ENCODE measurements at regions not wholly inside any gene's neighbourhood (a gene's known extent, or its start where the extent isn't known, plus 50 kb on each side); places are given as distances from the start of the nearest gene placed in this dataset.

GRCh38 chr11:109864834-109865547 lies 228.2 kb upstream of the ZC3H12C start:
- no peak for DNase-seq (ENCODE audit: low spot score in 2 of 2)

GRCh38 chr11:109865548-109866186 lies 227.5 kb upstream of the ZC3H12C start:
- WGBS, 2 donors: 72 to 74% methylated on average over 5 of the region's 5 CpGs
- DNase-seq (ENCODE audit: low spot score in 2 of 2): no peak
- TF ChIP-seq POLR2A (IDR thresholded peaks at IDR 0.05): no peak
- TF ChIP-seq, protein P1, sequence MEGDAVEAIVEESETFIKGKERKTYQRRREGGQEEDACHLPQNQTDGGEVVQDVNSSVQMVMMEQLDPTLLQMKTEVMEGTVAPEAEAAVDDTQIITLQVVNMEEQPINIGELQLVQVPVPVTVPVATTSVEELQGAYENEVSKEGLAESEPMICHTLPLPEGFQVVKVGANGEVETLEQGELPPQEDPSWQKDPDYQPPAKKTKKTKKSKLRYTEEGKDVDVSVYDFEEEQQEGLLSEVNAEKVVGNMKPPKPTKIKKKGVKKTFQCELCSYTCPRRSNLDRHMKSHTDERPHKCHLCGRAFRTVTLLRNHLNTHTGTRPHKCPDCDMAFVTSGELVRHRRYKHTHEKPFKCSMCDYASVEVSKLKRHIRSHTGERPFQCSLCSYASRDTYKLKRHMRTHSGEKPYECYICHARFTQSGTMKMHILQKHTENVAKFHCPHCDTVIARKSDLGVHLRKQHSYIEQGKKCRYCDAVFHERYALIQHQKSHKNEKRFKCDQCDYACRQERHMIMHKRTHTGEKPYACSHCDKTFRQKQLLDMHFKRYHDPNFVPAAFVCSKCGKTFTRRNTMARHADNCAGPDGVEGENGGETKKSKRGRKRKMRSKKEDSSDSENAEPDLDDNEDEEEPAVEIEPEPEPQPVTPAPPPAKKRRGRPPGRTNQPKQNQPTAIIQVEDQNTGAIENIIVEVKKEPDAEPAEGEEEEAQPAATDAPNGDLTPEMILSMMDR (IDR thresholded peaks at IDR 0.05): no peak
- H3K4me3 ChIP-seq (ENCODE audit: low read depth, poor library complexity, severe bottlenecking): no peak overlapping the region
- intact Hi-C loops (cut with DNase I; ENCODE audit: low total_unique reads): no loop called here

More at GRCh38 chr11:109864834-109865547, 228.2 kb upstream of the ZC3H12C start:
- intact Hi-C loops (cut with DNase I; ENCODE audit: low total_unique reads): no loop called here
- 51 to 56% methylated on average over 2 of the region's 2 CpGs for WGBS, 2 donors
- TF ChIP-seq POLR2A (IDR thresholded peaks at IDR 0.05): no peak
- TF ChIP-seq, protein P1 (IDR thresholded peaks at IDR 0.05): no peak
- no peak overlapping the region for H3K4me3 ChIP-seq (ENCODE audit: low read depth, poor library complexity, severe bottlenecking)

DNA sequence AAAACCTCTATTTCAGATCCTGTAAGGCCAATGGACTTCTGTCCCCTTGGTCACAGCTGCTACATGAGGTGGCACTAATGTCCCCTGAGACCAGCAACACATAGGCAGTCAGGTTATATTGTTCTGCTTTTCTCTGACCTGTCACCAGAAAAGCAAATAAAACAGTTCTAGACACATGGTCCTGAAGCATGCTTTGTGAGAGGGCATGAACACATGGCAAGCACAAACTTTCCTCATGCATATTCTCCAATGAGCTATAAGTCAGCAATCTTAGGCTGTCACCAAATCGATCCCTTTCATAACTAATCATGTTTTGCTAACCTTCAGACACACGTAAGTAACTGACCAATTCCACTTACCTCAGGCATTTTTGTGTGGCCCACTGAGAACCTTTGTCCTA lies 225.4 kb upstream of the ZC3H12C start:
- no peak for TF ChIP-seq POLR2A (IDR thresholded peaks at IDR 0.05)
- TF ChIP-seq, protein P1 (IDR thresholded peaks at IDR 0.05): no peak
- intact Hi-C loops (cut with DNase I; ENCODE audit: low total_unique reads): no loop called here
- WGBS, 2 donors: 79 to 92% methylated on average over 2 of the region's 2 CpGs

DNA sequence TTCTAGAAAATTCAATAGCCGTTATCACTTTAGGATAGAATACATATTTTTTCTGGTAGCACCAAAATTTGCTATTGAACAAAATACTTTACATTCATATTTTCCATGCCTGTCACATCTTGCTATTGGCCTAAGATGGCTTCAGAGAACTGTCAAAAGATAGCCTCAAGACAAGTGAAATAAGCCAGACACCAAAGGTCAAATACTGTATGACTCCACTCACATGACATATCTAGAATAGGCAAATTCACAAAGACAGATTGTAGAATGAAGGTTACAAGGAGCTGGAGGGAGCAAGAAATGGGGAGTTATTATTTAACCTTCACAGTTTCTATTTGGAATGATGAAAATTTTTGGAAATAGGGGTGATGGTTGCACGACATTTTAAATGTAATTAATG lies 223.7 kb upstream of the ZC3H12C start:
- intact Hi-C loops (cut with DNase I; ENCODE audit: low total_unique reads): no loop called here
- DNase-seq (ENCODE audit: low spot score in 2 of 2): no peak
- TF ChIP-seq POLR2A (IDR thresholded peaks at IDR 0.05): no peak
- TF ChIP-seq, protein P1 (IDR thresholded peaks at IDR 0.05): no peak
- 88 to 91% methylated on average over 2 of the region's 2 CpGs for WGBS, 2 donors
- no peak overlapping the region for H3K4me3 ChIP-seq (ENCODE audit: low read depth, poor library complexity, severe bottlenecking)

More for the DNA sequence above, 225.4 kb upstream of the ZC3H12C start:
- DNase-seq (ENCODE audit: low spot score in 2 of 2): no peak
- no peak overlapping the region for H3K4me3 ChIP-seq (ENCODE audit: low read depth, poor library complexity, severe bottlenecking)

DNA sequence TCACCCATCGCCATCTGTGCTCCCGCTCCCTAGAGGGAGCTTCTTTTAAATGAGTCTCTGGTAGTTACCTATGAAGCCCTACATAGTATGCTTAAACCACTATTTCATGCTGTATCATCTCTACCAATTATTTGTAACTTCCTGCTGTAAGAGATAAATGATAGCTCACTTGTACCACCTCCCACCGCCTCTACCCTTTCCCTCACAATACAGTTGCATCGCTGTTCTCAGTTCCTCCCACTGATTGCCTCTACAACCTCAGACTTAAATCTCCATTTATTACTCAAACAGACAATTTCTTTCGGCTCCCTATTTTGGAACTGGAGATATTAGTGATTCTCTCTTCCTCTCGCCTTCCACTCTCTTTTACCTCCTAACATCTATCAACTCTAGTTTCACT lies 222.9 kb upstream of the ZC3H12C start:
- WGBS, 2 donors: 89 to 90% methylated on average over 6 of the region's 6 CpGs
- no peak for TF ChIP-seq POLR2A (IDR thresholded peaks at IDR 0.05)
- TF ChIP-seq, protein P1 (IDR thresholded peaks at IDR 0.05): no peak
- intact Hi-C loops (cut with DNase I; ENCODE audit: low total_unique reads): no loop called here
- H3K4me3 ChIP-seq (ENCODE audit: low read depth, poor library complexity, severe bottlenecking): no peak overlapping the region
- DNase-seq (ENCODE audit: low spot score in 2 of 2): no peak
